IgD-negative memory B cell (primary cell): ENCODE measurements at regions not wholly inside any gene's neighbourhood (a gene's known extent, or its start where the extent isn't known, plus 50 kb on each side); places are given as distances from the start of the nearest gene placed in this dataset.
"Not testable (repeated sequence)": the region's sequence is repeated elsewhere in the genome, so short reads cannot be mapped to it uniquely, and the experiment has no call there.

Source experiments
- H3K27ac Mint-ChIP-seq, 3 donors: one replicate each; pipeline ENCODE4 v1.8.0; 2020 to 2022; ENCODE audit warnings: mild to moderate bottlenecking in 3 of 3, mixed read lengths in 3 of 3, moderate library complexity in 1 of 3
- H3K27me3 Mint-ChIP-seq: one replicate; pipeline ENCODE4 v1.8.0; 2021; ENCODE audit warnings: mixed read lengths
- H3K36me3 Mint-ChIP-seq: one replicate; pipeline ENCODE4 v1.8.0; 2020; ENCODE audit warnings: mild to moderate bottlenecking, mixed read lengths
- H3K4me1 Mint-ChIP-seq, 3 donors: one replicate each; pipeline ENCODE4 v1.8.0; 2020 to 2022; ENCODE audit warnings: mixed read lengths in 3 of 3, mild to moderate bottlenecking in 1 of 3
- H3K4me3 Mint-ChIP-seq, 4 donors: one replicate each; pipeline ENCODE4 v1.8.0; 2020 to 2022; ENCODE audit warnings: mild to moderate bottlenecking in 4 of 4, mixed read lengths in 4 of 4, moderate library complexity in 3 of 4
- H3K9me3 Mint-ChIP-seq, 3 donors: one replicate each; pipeline ENCODE4 v1.8.0; 2020 to 2021; ENCODE audit warnings: mixed read lengths in 3 of 3, mild to moderate bottlenecking in 1 of 3

DNA sequence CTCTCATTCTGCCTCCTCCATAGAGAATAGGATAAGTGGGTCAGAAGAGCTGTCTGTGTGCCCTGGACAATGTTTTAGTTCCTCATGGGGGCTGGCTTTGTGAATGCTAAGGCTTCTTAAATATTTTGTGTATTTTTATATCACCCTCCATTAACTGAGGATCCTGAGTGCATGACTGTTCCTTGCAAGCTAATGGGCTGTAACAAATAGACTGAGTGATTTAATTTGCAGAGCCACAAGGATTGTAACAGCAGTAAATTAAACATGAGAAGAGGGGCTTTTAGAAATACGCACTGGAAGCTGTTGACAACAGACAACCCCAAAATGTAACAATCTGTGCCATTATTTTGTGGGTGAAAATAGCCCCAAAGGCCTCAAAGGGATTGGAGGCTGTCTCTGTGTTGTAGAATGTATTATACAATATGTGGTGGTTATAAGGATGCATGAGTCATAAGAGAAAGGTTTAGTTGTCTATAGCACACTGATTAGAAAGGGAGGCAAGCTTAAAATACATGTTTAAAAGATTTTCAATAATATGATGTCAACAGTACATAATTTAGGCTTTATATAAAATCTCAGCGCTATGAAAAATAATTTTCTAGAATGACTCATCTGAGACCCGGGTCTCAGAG, 152.7 kb upstream of the ACTBL2 start:
- H3K27me3 Mint-ChIP-seq, result no peaks in the 10 kb centered on the region
- H3K9me3 Mint-ChIP-seq, result no peaks in the 10 kb centered on the region
- no peaks in the 10 kb centered on the region for H3K4me1 Mint-ChIP-seq
- no peaks in the 10 kb centered on the region for H3K36me3 Mint-ChIP-seq
- no peak overlapping the region for H3K4me3 Mint-ChIP-seq
- H3K27ac Mint-ChIP-seq, result no peak overlapping the region

DNA sequence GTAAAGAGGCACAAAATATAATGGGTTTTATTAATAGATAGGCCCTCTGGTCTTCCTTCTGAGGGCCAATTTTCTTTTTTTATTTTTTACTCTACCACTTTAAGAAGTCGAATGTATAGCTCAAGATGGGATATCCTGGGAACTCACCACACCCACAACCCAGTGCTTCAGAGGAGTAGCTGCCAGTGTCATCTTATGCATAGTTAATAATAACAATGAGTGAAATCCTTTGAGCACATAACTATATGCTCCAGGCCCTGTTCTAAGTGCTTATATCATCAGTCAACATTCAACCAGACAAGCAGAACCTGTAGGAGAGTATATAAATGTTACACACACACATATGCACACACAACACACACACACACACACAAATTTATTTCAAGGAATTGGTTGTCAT, 150.3 kb upstream of the ACTBL2 start:
- no peak overlapping the region for H3K4me3 Mint-ChIP-seq
- H3K27ac Mint-ChIP-seq, result no peak overlapping the region
- no peaks in the 10 kb centered on the region for H3K4me1 Mint-ChIP-seq
- H3K36me3 Mint-ChIP-seq, result no peaks in the 10 kb centered on the region
- H3K9me3 Mint-ChIP-seq, result no peaks in the 10 kb centered on the region
- H3K27me3 Mint-ChIP-seq, result no peaks in the 10 kb centered on the region

DNA sequence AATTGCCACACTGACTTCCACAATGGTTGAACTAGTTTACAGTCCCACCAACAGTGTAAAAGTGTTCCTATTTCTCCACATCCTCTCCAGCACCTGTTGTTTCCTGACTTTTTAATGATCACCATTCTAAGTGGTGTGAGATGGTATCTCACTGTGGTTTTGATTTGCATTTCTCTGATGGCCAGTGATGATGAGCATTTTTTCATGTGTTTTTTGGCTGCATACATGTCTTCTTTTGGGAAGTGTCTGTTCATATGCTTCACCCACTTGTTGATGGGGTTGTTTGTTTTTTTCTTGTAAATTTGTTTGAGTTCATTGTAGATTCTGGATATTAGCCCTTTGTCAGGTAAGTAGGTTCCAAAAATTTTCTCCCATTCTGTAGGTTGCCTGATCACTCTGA, 148.5 kb upstream of the ACTBL2 start:
- not testable (repeated sequence) for H3K36me3 Mint-ChIP-seq, H3K4me1 Mint-ChIP-seq, H3K9me3 Mint-ChIP-seq, H3K27ac Mint-ChIP-seq, H3K4me3 Mint-ChIP-seq, H3K27me3 Mint-ChIP-seq

DNA sequence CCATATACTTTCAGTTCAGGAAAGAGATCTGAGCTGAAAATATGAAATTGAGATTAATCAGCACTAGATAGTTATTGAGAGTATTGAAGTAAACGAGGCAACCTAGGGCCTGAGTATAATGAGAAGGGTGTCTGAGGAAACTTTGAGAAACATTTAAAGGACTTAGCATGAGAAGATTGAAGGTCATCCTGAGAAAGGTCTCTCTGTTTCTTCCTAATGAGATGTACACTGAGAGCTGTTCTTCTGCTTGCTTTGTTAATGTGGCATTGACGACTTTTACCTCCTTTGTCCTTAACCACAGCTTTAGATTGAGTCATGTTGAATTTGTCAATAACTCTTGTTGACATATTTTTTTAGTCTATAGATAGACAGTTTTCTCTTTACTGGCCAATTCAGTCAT, 145.1 kb upstream of the ACTBL2 start:
- no peaks in the 10 kb centered on the region for H3K9me3 Mint-ChIP-seq
- peaks cover 0 to 1% (median 0%) of the 10 kb centered on the region in 3 donors for H3K4me1 Mint-ChIP-seq
- H3K27ac Mint-ChIP-seq, result no peak overlapping the region
- H3K4me3 Mint-ChIP-seq, result no peak overlapping the region
- H3K27me3 Mint-ChIP-seq, result peaks cover 2% of the 10 kb centered on the region
- no peaks in the 10 kb centered on the region for H3K36me3 Mint-ChIP-seq

DNA sequence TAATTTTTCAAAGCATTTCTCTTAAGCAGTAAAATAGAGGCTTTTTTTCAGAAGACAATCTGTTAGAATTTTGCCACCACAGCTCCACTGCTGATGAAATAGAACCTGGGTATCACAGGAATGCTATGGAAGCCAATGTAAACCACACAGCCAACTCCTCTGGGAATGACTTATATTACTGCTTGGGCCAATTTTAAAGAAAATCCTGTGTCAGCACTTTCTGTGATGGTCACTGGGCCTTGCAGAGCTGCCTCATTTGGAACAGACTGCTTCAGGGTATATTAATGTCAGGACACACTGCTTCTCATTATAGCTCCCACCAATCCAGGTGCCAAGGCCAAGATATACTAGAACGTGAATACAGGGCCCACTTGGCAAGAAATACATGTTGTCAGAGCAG, 144.1 kb upstream of the ACTBL2 start:
- Mint-ChIP-seq H3K4me3 (no peak overlapping the region), H3K9me3 (no peaks in the 10 kb centered on the region), H3K36me3 (no peaks in the 10 kb centered on the region), H3K4me1 (peaks cover 0 to 1% (median 0%) of the 10 kb centered on the region in 3 donors), H3K27me3 (peaks cover 2% of the 10 kb centered on the region), H3K27ac (no peak overlapping the region)

DNA sequence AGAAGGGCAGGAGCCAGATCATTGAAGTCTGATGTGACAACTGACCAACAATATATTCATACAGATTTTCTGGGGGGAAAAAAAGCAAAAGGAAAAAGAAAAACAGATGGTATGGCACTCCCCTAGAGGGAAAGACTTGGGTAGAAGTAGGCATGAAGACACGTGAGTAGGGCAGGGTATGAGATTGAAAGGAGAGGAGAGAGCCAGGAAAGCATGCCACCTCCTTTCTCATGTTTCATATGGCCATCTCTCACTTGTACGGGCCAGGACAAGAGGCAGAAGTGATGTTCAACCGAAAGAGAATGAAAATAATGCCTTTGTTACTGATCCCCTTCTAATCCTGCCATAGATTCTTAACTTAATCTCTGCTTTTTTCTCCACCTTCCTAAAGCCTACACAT, 139.0 kb upstream of the ACTBL2 start:
- H3K36me3 Mint-ChIP-seq, result no peaks in the 10 kb centered on the region
- H3K9me3 Mint-ChIP-seq, result peaks cover 0 to 7% (median 5%) of the 10 kb centered on the region in 3 donors
- peaks cover 4 to 8% (median 6%) of the 10 kb centered on the region in 3 donors for H3K4me1 Mint-ChIP-seq
- no peak overlapping the region for H3K4me3 Mint-ChIP-seq
- H3K27ac Mint-ChIP-seq, result no peak overlapping the region
- peaks cover 2% of the 10 kb centered on the region for H3K27me3 Mint-ChIP-seq

DNA sequence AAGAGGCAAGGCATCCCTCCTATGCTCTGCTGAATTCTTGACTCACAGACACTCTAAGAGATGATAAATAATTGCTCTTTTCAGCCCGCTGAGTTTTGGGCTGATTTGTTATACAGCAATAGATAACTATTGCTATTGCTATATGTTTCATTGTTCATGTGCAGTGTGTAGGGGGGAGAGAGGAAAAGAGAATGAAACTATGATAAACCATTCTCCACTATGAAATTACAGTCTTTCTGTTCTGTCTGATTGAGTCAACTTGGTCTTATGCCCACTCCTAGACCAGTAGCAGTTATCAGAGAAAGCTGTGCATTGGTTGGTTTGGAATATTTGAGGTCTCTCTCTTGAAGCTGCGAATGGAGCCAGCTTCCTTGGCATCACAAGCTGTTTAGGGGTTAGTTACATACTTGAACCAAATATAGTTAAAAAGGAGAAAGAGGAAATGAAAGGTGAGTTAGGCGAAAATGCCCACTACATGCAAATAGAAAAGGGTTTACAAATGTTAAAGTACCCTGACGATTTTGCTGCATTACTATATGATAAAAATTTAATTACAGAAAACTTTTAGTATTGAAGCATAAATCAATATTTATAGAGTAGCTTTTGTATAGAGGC, 136.3 kb upstream of the ACTBL2 start:
- Mint-ChIP-seq H3K27me3 (peaks cover 2% of the 10 kb centered on the region), H3K4me1 (peaks cover 4 to 8% (median 5%) of the 10 kb centered on the region in 3 donors), H3K36me3 (no peaks in the 10 kb centered on the region), H3K9me3 (peaks cover 0 to 7% (median 5%) of the 10 kb centered on the region in 3 donors), H3K4me3 (no peak overlapping the region), H3K27ac (no peak overlapping the region)

DNA sequence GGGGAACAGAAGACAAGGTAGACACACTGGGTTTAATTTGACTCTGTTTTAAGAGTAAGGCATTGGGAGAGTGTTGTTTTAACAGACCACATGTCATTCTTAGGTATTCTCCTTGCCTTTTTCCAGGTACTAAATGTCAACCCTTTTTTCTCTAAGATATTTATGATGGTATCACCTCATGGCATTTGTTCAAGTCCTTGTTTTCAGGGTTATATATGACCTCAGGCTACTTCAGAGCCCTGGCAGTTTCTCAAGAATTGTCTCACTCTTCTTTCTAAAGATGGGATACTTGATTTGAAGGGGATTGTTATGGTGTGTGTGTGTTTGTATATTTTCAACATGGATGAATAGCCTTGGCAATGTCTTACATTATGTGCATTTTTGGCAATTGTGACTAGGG, 131.1 kb upstream of the ACTBL2 start:
- H3K4me3 Mint-ChIP-seq, result no peak overlapping the region
- H3K27me3 Mint-ChIP-seq, result peaks cover 8% of the 10 kb centered on the region
- no peaks in the 10 kb centered on the region for H3K36me3 Mint-ChIP-seq
- H3K9me3 Mint-ChIP-seq, result no peaks in the 10 kb centered on the region
- H3K4me1 Mint-ChIP-seq, result peaks cover 0 to under 1% (median 0%) of the 10 kb centered on the region in 3 donors
- H3K27ac Mint-ChIP-seq, result no peak overlapping the region

DNA sequence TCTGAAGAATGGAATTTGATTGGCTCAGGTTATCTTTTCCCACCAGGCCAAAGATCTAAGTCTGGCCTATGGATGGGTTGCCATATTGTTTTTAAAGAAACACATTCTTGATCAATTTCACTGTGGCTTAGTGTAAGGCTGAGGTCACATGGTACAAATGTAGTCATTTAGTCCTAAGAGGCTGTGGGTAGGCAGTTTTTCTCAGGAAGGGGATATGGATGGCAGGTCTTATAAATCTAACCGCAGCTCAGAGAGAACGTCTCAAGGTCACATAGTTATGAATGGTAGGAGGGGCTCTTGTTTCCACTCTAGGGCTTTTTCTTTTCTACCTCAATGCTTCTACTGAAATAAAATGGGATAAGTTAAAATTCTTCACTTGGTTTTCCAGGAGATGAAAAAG, 128.6 kb upstream of the ACTBL2 start:
- peaks cover 1% of the 10 kb centered on the region for H3K36me3 Mint-ChIP-seq

DNA sequence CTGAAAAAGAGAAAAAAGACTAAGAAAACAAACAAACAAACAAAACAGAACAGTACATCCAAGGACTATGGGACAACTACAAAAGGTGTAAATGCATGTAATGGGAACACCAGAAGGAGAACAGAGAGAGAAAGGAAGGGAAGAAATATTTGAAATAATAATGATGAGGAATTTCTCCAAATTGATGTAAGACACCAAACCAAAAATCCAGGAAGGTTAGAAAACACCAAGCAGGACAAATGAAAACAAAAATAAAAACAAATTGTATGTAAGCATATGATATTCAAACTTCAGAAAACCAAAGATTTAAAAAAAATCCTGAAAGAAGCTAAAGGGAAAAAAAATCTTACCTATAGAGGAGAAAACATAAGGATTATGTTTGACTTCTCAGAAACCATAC, 125.9 kb upstream of the ACTBL2 start:
- H3K4me3 Mint-ChIP-seq, result no peak overlapping the region
- H3K4me1 Mint-ChIP-seq, result peaks cover 0 to 1% (median 0%) of the 10 kb centered on the region in 3 donors
- no peak overlapping the region for H3K27ac Mint-ChIP-seq
- peaks cover 0 to 2% (median 0%) of the 10 kb centered on the region in 3 donors for H3K9me3 Mint-ChIP-seq
- H3K36me3 Mint-ChIP-seq, result peaks cover 1% of the 10 kb centered on the region
- H3K27me3 Mint-ChIP-seq, result peaks cover 10% of the 10 kb centered on the region

More for the DNA sequence above, 128.6 kb upstream of the ACTBL2 start:
- Mint-ChIP-seq H3K27me3 (peaks cover 10% of the 10 kb centered on the region), H3K4me3 (no peak overlapping the region), H3K4me1 (no peaks in the 10 kb centered on the region), H3K9me3 (no peaks in the 10 kb centered on the region), H3K27ac (no peak overlapping the region)

DNA sequence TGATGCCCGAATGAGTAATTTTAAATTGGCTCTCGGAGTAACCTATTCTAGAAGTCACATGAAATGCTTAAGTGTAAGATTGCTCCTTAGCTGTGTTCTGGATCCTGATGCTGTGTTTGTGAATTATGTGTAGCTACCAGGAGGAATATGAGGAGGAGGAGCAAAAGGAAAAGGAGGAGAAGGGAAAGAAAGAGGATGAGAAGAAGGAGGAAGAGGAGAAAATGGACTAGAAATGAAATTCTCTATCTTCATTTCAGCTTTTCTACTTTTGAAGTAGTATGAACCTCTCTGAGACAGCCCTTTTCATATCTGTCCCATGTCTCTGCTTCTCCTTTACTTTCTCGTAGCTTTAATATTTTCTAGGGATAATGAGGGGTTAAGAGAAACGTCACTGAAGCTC, 119.4 kb upstream of the ACTBL2 start:
- no peaks in the 10 kb centered on the region for H3K36me3 Mint-ChIP-seq
- peaks cover 0 to 2% (median 0%) of the 10 kb centered on the region in 3 donors for H3K9me3 Mint-ChIP-seq
- peaks cover 3% of the 10 kb centered on the region for H3K27me3 Mint-ChIP-seq
- peaks cover 0 to 1% (median 0%) of the 10 kb centered on the region in 3 donors for H3K4me1 Mint-ChIP-seq
- no peak overlapping the region for H3K4me3 Mint-ChIP-seq
- no peak overlapping the region for H3K27ac Mint-ChIP-seq

DNA sequence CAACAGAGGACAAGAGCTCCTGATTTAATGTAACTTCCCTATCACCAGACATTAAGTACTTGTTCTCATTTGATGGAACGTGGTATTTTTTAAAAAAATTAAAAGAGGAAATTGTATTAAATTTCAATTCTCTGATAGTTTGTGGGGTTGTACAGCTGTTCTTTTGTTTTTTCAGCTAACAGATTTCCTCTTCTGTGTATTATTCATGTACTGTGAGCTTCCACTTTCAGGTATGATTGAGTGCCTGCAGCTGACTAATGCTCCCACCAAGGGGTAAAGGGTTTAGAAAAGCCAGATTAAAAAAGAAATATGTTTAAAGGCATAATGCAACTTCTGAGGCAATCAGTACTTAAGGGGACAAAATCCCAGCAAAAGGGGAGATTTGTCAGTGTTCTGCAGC, 117.7 kb upstream of the ACTBL2 start:
- peaks cover 0 to 2% (median 0%) of the 10 kb centered on the region in 3 donors for H3K9me3 Mint-ChIP-seq
- H3K36me3 Mint-ChIP-seq, result no peaks in the 10 kb centered on the region
- no peak overlapping the region for H3K27ac Mint-ChIP-seq
- peaks cover 0 to 1% (median 0%) of the 10 kb centered on the region in 3 donors for H3K4me1 Mint-ChIP-seq
- no peak overlapping the region for H3K4me3 Mint-ChIP-seq
- H3K27me3 Mint-ChIP-seq, result peaks cover 3% of the 10 kb centered on the region

DNA sequence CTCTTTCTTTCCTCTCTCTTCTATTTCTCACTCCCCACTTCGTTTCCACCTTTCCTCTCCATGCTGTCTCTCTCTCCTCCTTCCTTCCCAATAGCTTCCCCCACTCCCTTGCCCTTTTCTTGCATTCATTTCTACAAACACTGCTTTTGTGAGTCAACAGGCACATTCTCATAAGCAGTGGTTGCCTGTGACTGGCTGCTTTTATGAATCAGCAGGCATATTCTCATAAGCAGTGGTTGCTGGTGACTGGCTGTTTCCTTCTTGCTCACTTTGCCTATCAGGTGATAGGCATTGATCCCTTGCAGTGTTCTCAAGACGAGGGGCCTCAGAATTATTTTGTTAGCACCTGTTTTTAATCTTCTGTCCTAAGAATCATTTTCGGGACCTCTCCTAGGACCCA, 116.1 kb upstream of the ACTBL2 start:
- H3K4me3 Mint-ChIP-seq, result no peak overlapping the region
- no peak overlapping the region for H3K27ac Mint-ChIP-seq
- H3K9me3 Mint-ChIP-seq, result no peaks in the 10 kb centered on the region
- H3K36me3 Mint-ChIP-seq, result no peaks in the 10 kb centered on the region
- peaks cover 3% of the 10 kb centered on the region for H3K27me3 Mint-ChIP-seq
- H3K4me1 Mint-ChIP-seq, result peaks cover 0 to 1% (median 0%) of the 10 kb centered on the region in 3 donors

DNA sequence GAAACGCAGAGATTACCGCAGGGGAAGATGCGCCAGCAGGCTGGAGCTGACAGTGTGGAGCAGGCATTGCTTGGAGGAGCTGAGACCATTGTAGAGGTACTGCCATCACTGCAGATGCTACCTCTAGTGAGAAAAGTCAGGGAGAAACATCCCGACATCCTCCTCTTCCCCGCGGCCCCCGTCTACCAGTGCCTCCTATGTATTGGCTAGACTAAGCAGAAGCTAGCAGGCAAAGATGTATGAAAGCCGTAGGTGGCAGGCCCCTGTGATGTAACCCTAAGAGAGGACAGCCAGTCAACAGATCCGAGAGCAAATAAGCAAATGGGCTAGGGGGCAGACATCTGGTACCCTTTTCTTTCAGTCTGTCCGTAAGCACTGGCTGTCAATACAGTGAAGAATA, 115.5 kb upstream of the ACTBL2 start:
- Mint-ChIP-seq H3K9me3 (no peaks in the 10 kb centered on the region), H3K36me3 (no peaks in the 10 kb centered on the region), H3K27me3 (peaks cover 3% of the 10 kb centered on the region), H3K4me1 (peaks cover 0 to 1% (median 0%) of the 10 kb centered on the region in 3 donors), H3K4me3 (no peak overlapping the region), H3K27ac (no peak overlapping the region)

DNA sequence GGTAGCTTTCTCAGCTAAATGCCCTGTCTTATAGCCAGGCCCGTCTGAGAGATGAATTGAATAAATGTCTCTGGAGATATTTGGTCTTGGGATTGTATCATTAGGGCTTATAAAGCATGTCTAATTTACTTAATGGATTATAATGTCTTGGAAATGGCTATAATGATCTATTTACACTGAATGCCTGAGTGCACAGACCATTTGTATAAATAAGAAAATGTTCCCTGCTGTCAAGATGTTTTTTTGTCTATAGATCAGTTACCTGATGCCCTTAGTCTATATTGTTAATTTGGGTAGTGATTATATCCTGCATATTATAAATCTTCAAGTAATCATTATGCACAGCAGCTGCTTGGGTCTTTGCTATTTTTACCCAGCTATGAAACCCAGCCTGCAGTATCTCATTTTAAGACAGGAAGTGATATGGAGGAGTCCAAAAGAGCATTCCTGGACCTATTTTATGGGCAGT, 112.9 kb upstream of the ACTBL2 start:
- Mint-ChIP-seq H3K27me3 (peaks cover 2% of the 10 kb centered on the region), H3K9me3 (no peaks in the 10 kb centered on the region), H3K4me1 (peaks cover 0 to 1% (median 0%) of the 10 kb centered on the region in 3 donors), H3K36me3 (no peaks in the 10 kb centered on the region), H3K27ac (no peak overlapping the region), H3K4me3 (no peak overlapping the region)

DNA sequence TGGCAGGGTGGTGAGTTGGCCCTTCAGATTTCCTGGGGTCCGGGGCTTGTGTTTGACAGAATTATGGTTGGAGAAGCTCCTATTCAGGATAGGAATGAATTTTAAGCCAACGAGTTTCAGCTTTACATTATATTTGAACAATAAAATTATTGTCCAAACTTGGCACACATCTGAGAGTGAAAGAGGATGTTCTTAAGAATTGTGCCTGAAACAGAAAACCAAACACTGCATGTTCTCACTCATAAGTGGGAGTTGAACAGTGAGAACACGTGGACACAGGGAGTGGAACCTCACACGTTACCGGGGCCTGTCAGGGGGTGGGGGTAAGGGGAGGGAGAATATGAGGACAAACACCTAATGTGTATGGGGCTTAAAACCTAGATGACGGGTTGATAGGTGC, 111.8 kb upstream of the ACTBL2 start:
- Mint-ChIP-seq H3K36me3 (no peaks in the 10 kb centered on the region), H3K9me3 (no peaks in the 10 kb centered on the region)

More for the DNA sequence above, 111.8 kb upstream of the ACTBL2 start:
- Mint-ChIP-seq H3K27ac (no peak overlapping the region), H3K4me1 (peaks cover 0 to 1% (median 0%) of the 10 kb centered on the region in 3 donors), H3K27me3 (peaks cover 2% of the 10 kb centered on the region), H3K4me3 (no peak overlapping the region)
